ENCODE measurements at regions not wholly inside any gene's neighbourhood (a gene's known extent, or its start where the extent isn't known, plus 50 kb on each side); places are given as distances from the start of the nearest gene placed in this dataset.

DNA sequence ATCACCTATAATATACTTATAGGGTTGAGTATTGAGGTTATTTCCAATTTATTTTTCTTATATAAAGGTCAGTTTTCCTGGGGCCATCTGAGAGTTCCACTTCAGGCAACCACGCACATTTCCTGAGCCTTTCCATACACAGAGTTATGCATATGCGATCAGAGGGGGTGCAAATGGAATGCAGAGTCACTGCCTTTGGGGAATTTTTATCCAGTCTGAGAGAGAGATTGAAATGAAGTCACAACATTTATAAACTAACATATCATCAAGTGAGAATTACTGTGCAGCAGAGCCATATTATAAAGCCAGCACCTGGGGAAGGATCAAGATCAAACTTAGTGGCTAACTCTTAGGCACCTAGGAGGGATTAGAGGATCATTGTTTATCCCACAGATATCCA lies 299.9 kb upstream of the PLXNA2 start:
- no peak for TF ChIP-seq ZNF561 (tag by site-specific recombination; IDR thresholded peaks at IDR 0.05; ENCODE audit: borderline replicate concordance)
- TF ChIP-seq ZNF555 (tag by site-specific recombination; conservative IDR thresholded peaks at IDR 0.05), result no peak
- TF ChIP-seq YY1 (tag by site-specific recombination; IDR thresholded peaks at IDR 0.05), result no peak
- TF ChIP-seq, protein P1, sequence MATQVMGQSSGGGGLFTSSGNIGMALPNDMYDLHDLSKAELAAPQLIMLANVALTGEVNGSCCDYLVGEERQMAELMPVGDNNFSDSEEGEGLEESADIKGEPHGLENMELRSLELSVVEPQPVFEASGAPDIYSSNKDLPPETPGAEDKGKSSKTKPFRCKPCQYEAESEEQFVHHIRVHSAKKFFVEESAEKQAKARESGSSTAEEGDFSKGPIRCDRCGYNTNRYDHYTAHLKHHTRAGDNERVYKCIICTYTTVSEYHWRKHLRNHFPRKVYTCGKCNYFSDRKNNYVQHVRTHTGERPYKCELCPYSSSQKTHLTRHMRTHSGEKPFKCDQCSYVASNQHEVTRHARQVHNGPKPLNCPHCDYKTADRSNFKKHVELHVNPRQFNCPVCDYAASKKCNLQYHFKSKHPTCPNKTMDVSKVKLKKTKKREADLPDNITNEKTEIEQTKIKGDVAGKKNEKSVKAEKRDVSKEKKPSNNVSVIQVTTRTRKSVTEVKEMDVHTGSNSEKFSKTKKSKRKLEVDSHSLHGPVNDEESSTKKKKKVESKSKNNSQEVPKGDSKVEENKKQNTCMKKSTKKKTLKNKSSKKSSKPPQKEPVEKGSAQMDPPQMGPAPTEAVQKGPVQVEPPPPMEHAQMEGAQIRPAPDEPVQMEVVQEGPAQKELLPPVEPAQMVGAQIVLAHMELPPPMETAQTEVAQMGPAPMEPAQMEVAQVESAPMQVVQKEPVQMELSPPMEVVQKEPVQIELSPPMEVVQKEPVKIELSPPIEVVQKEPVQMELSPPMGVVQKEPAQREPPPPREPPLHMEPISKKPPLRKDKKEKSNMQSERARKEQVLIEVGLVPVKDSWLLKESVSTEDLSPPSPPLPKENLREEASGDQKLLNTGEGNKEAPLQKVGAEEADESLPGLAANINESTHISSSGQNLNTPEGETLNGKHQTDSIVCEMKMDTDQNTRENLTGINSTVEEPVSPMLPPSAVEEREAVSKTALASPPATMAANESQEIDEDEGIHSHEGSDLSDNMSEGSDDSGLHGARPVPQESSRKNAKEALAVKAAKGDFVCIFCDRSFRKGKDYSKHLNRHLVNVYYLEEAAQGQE (tag by site-specific recombination; IDR thresholded peaks at IDR 0.05), result no peak
- no peak for TF ChIP-seq REPIN1 (tag by site-specific recombination; IDR thresholded peaks at IDR 0.05; ENCODE audit: low read depth)
- no peak for TF ChIP-seq ZNF707 (tag by site-specific recombination; IDR thresholded peaks at IDR 0.05)
- TF ChIP-seq FEZF1 (tag by site-specific recombination; IDR thresholded peaks at IDR 0.05), result no peak
- TF ChIP-seq, protein P2, sequence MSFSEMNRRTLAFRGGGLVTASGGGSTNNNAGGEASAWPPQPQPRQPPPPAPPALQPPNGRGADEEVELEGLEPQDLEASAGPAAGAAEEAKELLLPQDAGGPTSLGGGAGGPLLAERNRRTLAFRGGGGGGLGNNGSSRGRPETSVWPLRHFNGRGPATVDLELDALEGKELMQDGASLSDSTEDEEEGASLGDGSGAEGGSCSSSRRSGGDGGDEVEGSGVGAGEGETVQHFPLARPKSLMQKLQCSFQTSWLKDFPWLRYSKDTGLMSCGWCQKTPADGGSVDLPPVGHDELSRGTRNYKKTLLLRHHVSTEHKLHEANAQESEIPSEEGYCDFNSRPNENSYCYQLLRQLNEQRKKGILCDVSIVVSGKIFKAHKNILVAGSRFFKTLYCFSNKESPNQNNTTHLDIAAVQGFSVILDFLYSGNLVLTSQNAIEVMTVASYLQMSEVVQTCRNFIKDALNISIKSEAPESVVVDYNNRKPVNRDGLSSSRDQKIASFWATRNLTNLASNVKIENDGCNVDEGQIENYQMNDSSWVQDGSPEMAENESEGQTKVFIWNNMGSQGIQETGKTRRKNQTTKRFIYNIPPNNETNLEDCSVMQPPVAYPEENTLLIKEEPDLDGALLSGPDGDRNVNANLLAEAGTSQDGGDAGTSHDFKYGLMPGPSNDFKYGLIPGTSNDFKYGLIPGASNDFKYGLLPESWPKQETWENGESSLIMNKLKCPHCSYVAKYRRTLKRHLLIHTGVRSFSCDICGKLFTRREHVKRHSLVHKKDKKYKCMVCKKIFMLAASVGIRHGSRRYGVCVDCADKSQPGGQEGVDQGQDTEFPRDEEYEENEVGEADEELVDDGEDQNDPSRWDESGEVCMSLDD (tag by site-specific recombination; IDR thresholded peaks at IDR 0.05), result no peak
